ENCODE measurements at regions not wholly inside any gene's neighbourhood (a gene's known extent, or its start where the extent isn't known, plus 50 kb on each side); places are given as distances from the start of the nearest gene placed in this dataset.
"Not testable (repeated sequence)": the region's sequence is repeated elsewhere in the genome, so short reads cannot be mapped to it uniquely, and the experiment has no call there.

- TF ChIP-seq, protein P1, sequence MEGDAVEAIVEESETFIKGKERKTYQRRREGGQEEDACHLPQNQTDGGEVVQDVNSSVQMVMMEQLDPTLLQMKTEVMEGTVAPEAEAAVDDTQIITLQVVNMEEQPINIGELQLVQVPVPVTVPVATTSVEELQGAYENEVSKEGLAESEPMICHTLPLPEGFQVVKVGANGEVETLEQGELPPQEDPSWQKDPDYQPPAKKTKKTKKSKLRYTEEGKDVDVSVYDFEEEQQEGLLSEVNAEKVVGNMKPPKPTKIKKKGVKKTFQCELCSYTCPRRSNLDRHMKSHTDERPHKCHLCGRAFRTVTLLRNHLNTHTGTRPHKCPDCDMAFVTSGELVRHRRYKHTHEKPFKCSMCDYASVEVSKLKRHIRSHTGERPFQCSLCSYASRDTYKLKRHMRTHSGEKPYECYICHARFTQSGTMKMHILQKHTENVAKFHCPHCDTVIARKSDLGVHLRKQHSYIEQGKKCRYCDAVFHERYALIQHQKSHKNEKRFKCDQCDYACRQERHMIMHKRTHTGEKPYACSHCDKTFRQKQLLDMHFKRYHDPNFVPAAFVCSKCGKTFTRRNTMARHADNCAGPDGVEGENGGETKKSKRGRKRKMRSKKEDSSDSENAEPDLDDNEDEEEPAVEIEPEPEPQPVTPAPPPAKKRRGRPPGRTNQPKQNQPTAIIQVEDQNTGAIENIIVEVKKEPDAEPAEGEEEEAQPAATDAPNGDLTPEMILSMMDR (IDR thresholded peaks at IDR 0.05), result not testable (repeated sequence)
- not testable (repeated sequence) for TF ChIP-seq POLR2AphosphoS5, EP300 (IDR thresholded peaks at IDR 0.05)
Observed at GRCh38 chr14:22200131-22200530, 388.9 kb downstream of the DAD1 start.

All from upper lobe of left lung (tissue), 4 donors.